Thoracic aorta (tissue), 2 donors: ENCODE measurements at regions not wholly inside any gene's neighbourhood (a gene's known extent, or its start where the extent isn't known, plus 50 kb on each side); places are given as distances from the start of the nearest gene placed in this dataset.

Experiments
- ATAC-seq: fragments of 150-250 bp; one replicate; pipeline ENCODE4 v1.8.0; 2017; ENCODE audit warnings: low read depth; ENCODE audit not compliant: insufficient number of reproducible peaks, low FRiP score
- DNase-seq: peaks from one replicate; pipeline ENCODE4 v3.0.0-alpha.2; 2020; ENCODE audit warnings: low spot score
- H3K27ac ChIP-seq, 2 donors: fragments of 200-600 bp; sonication (generic); 1 replicate in 1 of 2; 2 replicates in 1 of 2; pipeline ENCODE4 v1.5.1; 2016; ENCODE audit warnings: mild to moderate bottlenecking in 2 of 2, moderate library complexity in 2 of 2
- H3K27me3 ChIP-seq: fragments of 200-600 bp; sonication (generic); replicated peaks from 2 replicates; pipeline ENCODE4 v1.6.0; 2016; ENCODE audit warnings: mild to moderate bottlenecking; ENCODE audit not compliant: insufficient read depth
- H3K36me3 ChIP-seq: fragments of 200-600 bp; sonication (generic); one replicate; pipeline ENCODE4 v1.5.1; 2016
- H3K4me1 ChIP-seq, 2 donors: fragments of 200-600 bp; sonication (generic); 1 replicate in 1 of 2; 2 replicates in 1 of 2; pipeline versions ENCODE4 v1.5.1 to v1.6.0; 2016; ENCODE audit warnings: low read depth in 2 of 2, mild to moderate bottlenecking in 1 of 2; ENCODE audit not compliant: control insufficient read depth in 1 of 2
- H3K4me3 ChIP-seq: fragments of 200-600 bp; sonication (generic); 2 replicates; pipeline ENCODE4 v1.5.1; 2016; ENCODE audit warnings: mild to moderate bottlenecking
- H3K9me3 ChIP-seq: fragments of 200-600 bp; sonication (generic); 2 replicates; pipeline ENCODE4 v1.5.1; 2016
- TF ChIP-seq, protein P1 (sequence below): fragments of 200-600 bp; sonication (generic); IDR thresholded peaks from one replicate; pipeline ENCODE4 v1.5.1; 2019; ENCODE audit warnings: antibody characterized with exemption

DNA sequence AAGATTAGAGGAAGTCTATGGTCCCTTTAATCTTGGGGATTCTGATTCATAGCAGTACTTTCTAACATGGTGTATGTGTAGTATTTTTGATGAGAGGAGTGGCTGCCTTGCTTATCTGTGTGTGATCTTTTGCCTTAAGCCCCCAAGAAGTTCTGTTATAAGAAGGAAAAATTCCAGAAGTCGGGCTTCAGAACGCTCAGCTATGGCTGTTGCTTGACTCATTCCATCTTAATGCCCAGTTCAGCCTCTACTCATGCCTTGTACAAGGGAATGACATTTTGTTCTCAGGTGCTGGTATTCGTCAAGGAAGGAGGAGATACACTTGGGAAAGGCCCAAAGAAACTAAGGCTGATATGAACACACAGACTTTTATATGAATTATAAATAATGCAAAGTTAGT is 713.0 kb upstream of the MARCKS start:
- TF ChIP-seq, protein P1, sequence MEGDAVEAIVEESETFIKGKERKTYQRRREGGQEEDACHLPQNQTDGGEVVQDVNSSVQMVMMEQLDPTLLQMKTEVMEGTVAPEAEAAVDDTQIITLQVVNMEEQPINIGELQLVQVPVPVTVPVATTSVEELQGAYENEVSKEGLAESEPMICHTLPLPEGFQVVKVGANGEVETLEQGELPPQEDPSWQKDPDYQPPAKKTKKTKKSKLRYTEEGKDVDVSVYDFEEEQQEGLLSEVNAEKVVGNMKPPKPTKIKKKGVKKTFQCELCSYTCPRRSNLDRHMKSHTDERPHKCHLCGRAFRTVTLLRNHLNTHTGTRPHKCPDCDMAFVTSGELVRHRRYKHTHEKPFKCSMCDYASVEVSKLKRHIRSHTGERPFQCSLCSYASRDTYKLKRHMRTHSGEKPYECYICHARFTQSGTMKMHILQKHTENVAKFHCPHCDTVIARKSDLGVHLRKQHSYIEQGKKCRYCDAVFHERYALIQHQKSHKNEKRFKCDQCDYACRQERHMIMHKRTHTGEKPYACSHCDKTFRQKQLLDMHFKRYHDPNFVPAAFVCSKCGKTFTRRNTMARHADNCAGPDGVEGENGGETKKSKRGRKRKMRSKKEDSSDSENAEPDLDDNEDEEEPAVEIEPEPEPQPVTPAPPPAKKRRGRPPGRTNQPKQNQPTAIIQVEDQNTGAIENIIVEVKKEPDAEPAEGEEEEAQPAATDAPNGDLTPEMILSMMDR: no peak
- H3K36me3 ChIP-seq: no peaks in the 10 kb centered on the region
- no peaks in the 10 kb centered on the region for H3K4me1 ChIP-seq
- DNase-seq (no peak), ATAC-seq (no peak)
- no peaks in the 10 kb centered on the region for H3K9me3 ChIP-seq
- no peak overlapping the region for H3K27ac ChIP-seq
- H3K4me3 ChIP-seq: no peak overlapping the region
- H3K27me3 ChIP-seq: no peaks in the 10 kb centered on the region

DNA sequence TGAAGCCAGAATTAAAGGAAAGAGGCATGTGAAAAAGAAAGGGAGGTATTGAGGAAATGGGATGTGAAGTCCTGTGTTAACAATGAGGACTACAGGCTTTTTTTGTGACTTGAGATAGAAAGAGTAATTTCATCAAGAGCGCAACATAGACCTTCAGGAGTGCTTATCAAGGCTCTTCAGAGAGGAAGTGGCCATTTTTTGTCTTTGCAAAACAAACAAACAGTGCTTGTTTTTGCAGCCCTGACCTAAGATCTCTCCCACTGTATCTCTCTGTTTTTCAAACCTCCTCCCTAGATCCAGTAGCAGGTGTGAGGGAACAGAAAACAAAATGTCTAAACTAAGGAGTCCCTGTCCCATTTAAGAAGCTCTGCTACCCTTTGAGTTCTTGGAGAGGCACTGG is 710.3 kb upstream of the MARCKS start:
- Histone ChIP-seq H3K36me3 (no peaks in the 10 kb centered on the region), H3K9me3 (no peaks in the 10 kb centered on the region)
- ATAC-seq: no peak

DNA sequence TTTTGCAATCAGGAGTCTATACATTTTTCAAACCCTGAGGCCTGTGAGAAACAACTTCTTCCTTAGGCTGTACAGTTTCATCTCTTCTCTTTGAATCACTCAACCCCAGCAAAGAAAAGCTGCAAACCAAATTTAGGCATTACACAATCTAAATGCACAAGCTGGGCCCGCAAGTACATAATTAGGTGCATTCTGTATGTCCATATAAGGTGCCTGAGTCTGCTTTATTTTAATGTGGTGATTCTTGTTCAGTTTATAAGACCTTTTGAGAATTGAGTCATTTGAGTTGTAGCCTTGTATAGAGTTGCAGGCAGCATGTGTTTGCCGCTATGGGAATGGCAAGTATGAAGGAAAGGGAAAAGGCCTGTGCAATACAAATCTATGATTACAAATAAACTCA is 709.6 kb upstream of the MARCKS start:
- Histone ChIP-seq H3K4me3 (no peak overlapping the region), H3K9me3 (no peaks in the 10 kb centered on the region), H3K4me1 (no peaks in the 10 kb centered on the region), H3K27me3 (no peaks in the 10 kb centered on the region), H3K36me3 (no peaks in the 10 kb centered on the region), H3K27ac (no peak overlapping the region)
- DNase-seq (no peak), ATAC-seq (no peak)
- TF ChIP-seq, protein P1: no peak

More for the DNA sequence above, 710.3 kb upstream of the MARCKS start:
- TF ChIP-seq, protein P1: no peak
- Histone ChIP-seq H3K4me3 (no peak overlapping the region), H3K27ac (no peak overlapping the region), H3K27me3 (no peaks in the 10 kb centered on the region), H3K4me1 (no peaks in the 10 kb centered on the region)
- DNase-seq: no peak

DNA sequence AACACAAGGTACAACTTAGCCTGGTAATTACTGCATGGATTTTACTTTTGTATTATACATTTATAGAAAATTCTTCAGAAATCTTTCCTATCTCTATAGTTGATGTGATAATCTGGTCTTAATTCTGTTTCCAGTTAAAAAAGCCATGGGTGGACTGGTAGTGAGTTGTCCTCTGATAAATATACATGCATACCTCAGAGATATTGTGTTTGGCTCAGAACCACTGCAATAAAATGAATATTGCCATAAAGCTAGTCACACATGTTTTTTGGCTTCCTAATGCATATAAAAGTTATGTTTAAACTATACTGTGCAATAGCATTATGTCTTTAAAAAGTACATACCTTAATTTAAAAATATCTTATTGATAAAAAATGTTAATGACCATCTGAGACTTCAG is 708.6 kb upstream of the MARCKS start:
- H3K9me3 ChIP-seq: no peaks in the 10 kb centered on the region
- no peaks in the 10 kb centered on the region for H3K4me1 ChIP-seq
- TF ChIP-seq, protein P1: no peak
- H3K27ac ChIP-seq: no peak overlapping the region
- H3K27me3 ChIP-seq: no peaks in the 10 kb centered on the region
- H3K4me3 ChIP-seq: no peak overlapping the region
- DNase-seq (no peak), ATAC-seq (no peak)
- no peaks in the 10 kb centered on the region for H3K36me3 ChIP-seq

DNA sequence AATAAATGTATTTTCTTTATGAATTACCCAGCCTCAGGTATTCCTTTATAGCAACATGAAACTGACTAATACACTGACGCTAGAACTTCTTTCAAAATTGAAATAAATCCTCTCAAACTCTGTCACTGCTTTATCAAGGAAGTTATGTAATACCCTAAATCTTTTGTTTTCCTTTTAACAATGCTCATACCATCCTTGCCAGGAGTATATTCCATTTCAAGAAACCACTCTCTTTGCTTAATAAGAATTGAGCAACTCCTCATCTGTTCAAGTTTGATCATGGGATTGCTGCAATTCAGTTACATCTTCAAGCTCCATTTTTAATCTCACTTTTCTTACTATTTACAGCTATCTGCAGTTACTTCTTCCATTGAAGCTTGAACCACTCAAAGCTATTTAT is 707.6 kb upstream of the MARCKS start:
- Histone ChIP-seq H3K36me3 (no peaks in the 10 kb centered on the region), H3K27me3 (no peaks in the 10 kb centered on the region), H3K27ac (no peak overlapping the region), H3K4me1 (no peaks in the 10 kb centered on the region), H3K9me3 (no peaks in the 10 kb centered on the region), H3K4me3 (no peak overlapping the region)
- TF ChIP-seq, protein P1: no peak
- ATAC-seq: no peak
- no peak for DNase-seq
